ENCODE measurements at regions not wholly inside any gene's neighbourhood (a gene's known extent, or its start where the extent isn't known, plus 50 kb on each side); places are given as distances from the start of the nearest gene placed in this dataset.

GRCh38 chr4:12028258-12028657 lies 599.6 kb upstream of the HS3ST1 start:
- TF ChIP-seq EZH2 (IDR thresholded peaks at IDR 0.05; ENCODE audit: borderline replicate concordance, insufficient read depth, low read depth, low read length, poor library complexity, severe bottlenecking) = no peak
- TF ChIP-seq CTCF (IDR thresholded peaks at IDR 0.05) = no peak
- H3K27me3 ChIP-seq (replicated peaks in 1 of 4; ENCODE audit: control extremely low read depth in 1 of 4, control insufficient read depth in 3 of 4, insufficient read depth in 4 of 4, low read length in 3 of 4) = no peaks in the 10 kb centered on the region
- Mint-ChIP-seq H3K27me3 (no peaks in the 10 kb centered on the region), H3K27ac (no peak overlapping the region), H3K4me3 (no peak overlapping the region), H3K9me3 (ENCODE audit: insufficient read depth) (peaks cover 3% of the 10 kb centered on the region), H3K4me1 (no peaks in the 10 kb centered on the region)
- no peaks in the 10 kb centered on the region for H3K36me3 ChIP-seq (replicated peaks in 1 of 2; ENCODE audit: control extremely low read depth in 1 of 2, control insufficient read depth in 1 of 2, extremely low read depth in 1 of 2, insufficient read depth in 2 of 2, low read length in 1 of 2)
- H4K20me1 ChIP-seq (ENCODE audit: control insufficient read depth, insufficient read depth, low read length, poor library complexity, severe bottlenecking) = no peaks in the 10 kb centered on the region
- no peaks in the 10 kb centered on the region for H3K4me1 ChIP-seq (ENCODE audit: control insufficient read depth in 2 of 2, insufficient read depth in 2 of 2, low read length in 2 of 2)
- POLR2A ChIA-PET = no interaction called here
- H3K9ac ChIP-seq (ENCODE audit: low read length) = no peak overlapping the region
- intact Hi-C loops (cut with micrococcal nuclease) = no loop called here
- no peak for ATAC-seq (ENCODE audit: low read depth)
- DNase-seq = no peak
- CTCF ChIA-PET = no interaction called here
- H3K4me2 ChIP-seq (replicated peaks; ENCODE audit: low read depth, low read length, poor library complexity, severe bottlenecking) = no peak overlapping the region
- no peaks in the 10 kb centered on the region for H3K9me3 ChIP-seq (ENCODE audit: control extremely low read depth in 1 of 3, control insufficient read depth in 2 of 3, insufficient read depth in 1 of 3, low read length in 2 of 3)
- H3K4me3 ChIP-seq (ENCODE audit: control extremely low read depth in 1 of 5, extremely low read depth in 1 of 5, insufficient read depth in 1 of 5, low read depth in 2 of 5, low read length in 4 of 5) = no peak overlapping the region
- no peak overlapping the region for H2AFZ ChIP-seq (ENCODE audit: insufficient read depth, low read depth, low read length, poor library complexity, severe bottlenecking)
- H3K27ac ChIP-seq (ENCODE audit: low read length in 2 of 2) = no peak overlapping the region
- 85% methylated on average over 5 of the region's 5 CpGs for WGBS (ENCODE audit: insufficient coverage)
- H3K79me2 ChIP-seq (ENCODE audit: control insufficient read depth, insufficient read depth, low read length) = no peaks in the 10 kb centered on the region

- no peaks in the 10 kb centered on the region for H3K27me3 ChIP-seq (replicated peaks in 1 of 4; ENCODE audit: control extremely low read depth in 1 of 4, control insufficient read depth in 3 of 4, insufficient read depth in 4 of 4, low read length in 3 of 4)
- no peaks in the 10 kb centered on the region for H3K36me3 ChIP-seq (replicated peaks in 1 of 2; ENCODE audit: control extremely low read depth in 1 of 2, control insufficient read depth in 1 of 2, extremely low read depth in 1 of 2, insufficient read depth in 2 of 2, low read length in 1 of 2)
- Mint-ChIP-seq H3K27ac (no peak overlapping the region), H3K9me3 (ENCODE audit: insufficient read depth) (peaks cover under 1% of the 10 kb centered on the region), H3K4me1 (no peaks in the 10 kb centered on the region), H3K4me3 (no peak overlapping the region), H3K27me3 (no peaks in the 10 kb centered on the region)
- no peak overlapping the region for H3K27ac ChIP-seq (ENCODE audit: low read length in 2 of 2)
- TF ChIP-seq EZH2 (IDR thresholded peaks at IDR 0.05; ENCODE audit: borderline replicate concordance, insufficient read depth, low read depth, low read length, poor library complexity, severe bottlenecking) (no peak), CTCF (IDR thresholded peaks at IDR 0.05) (no peak)
- no peaks in the 10 kb centered on the region for H3K9me3 ChIP-seq (ENCODE audit: control extremely low read depth in 1 of 3, control insufficient read depth in 2 of 3, insufficient read depth in 1 of 3, low read length in 2 of 3)
- ChIA-PET CTCF (interaction anchor here (0.5 kb wide), 1 partner anchor 156 kb away, joined by 3 read pairs; no protein-coding TSS in a partner anchor), POLR2A (no interaction called here)
- WGBS (ENCODE audit: insufficient coverage) = 100% methylated on average over 1 of the region's 2 CpGs
- H3K4me1 ChIP-seq (ENCODE audit: control insufficient read depth in 2 of 2, insufficient read depth in 2 of 2, low read length in 2 of 2) = no peaks in the 10 kb centered on the region
- H3K79me2 ChIP-seq (ENCODE audit: control insufficient read depth, insufficient read depth, low read length) = no peaks in the 10 kb centered on the region
- H3K9ac ChIP-seq (ENCODE audit: low read length) = no peak overlapping the region
- intact Hi-C loops (cut with micrococcal nuclease) = no loop called here
- DNase-seq = no peak
- no peak for ATAC-seq (ENCODE audit: low read depth)
- no peak overlapping the region for H3K4me3 ChIP-seq (ENCODE audit: control extremely low read depth in 1 of 5, extremely low read depth in 1 of 5, insufficient read depth in 1 of 5, low read depth in 2 of 5, low read length in 4 of 5)
- no peak overlapping the region for H2AFZ ChIP-seq (ENCODE audit: insufficient read depth, low read depth, low read length, poor library complexity, severe bottlenecking)
- H3K4me2 ChIP-seq (replicated peaks; ENCODE audit: low read depth, low read length, poor library complexity, severe bottlenecking) = no peak overlapping the region
- no peaks in the 10 kb centered on the region for H4K20me1 ChIP-seq (ENCODE audit: control insufficient read depth, insufficient read depth, low read length, poor library complexity, severe bottlenecking)
Observed at GRCh38 chr4:12022409-12022808, 593.7 kb upstream of the HS3ST1 start.

Data from B cell (primary cell).